Sigmoid colon (tissue), 3 donors: ENCODE measurements at regions not wholly inside any gene's neighbourhood (a gene's known extent, or its start where the extent isn't known, plus 50 kb on each side); places are given as distances from the start of the nearest gene placed in this dataset.

Experiments
- POLR2A ChIP-seq, 2 donors: fragments of 450-650 bp; IDR thresholded peaks; one replicate each; pipeline ENCODE4 v1.6.1; 2016; ENCODE audit warnings: antibody characterized with exemption in 2 of 2, mild to moderate bottlenecking in 2 of 2, moderate library complexity in 2 of 2
- TF ChIP-seq, protein P1 (sequence below), 4 experiments: fragments of 450-650 bp in 3 of 4; fragments of 200-600 bp in 1 of 4; IDR thresholded peaks; one replicate each; pipeline ENCODE4 v1.5.1; 2016 to 2019; ENCODE audit warnings: antibody characterized with exemption in 4 of 4, mild to moderate bottlenecking in 3 of 4, moderate library complexity in 2 of 4

DNA sequence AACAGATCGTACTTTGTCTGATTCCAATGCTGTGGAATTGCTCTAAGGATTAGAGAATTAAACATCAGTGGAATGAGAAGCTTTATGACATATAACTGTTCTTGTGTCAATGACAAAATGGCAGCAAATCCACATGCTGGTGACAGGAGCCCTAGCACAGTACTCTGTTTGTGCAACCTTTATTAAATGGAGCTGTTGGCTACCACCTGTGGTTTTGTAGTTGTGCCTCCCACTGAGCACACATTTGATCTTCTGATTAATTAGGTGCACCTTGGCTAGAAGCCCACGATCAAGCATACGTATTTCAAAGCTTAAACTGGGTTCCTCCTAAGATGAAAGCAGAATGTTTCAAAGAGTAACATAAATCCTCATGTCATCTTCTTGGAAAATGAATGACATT, 394.0 kb upstream of the IGFBP7 start:
- TF ChIP-seq, protein P1, sequence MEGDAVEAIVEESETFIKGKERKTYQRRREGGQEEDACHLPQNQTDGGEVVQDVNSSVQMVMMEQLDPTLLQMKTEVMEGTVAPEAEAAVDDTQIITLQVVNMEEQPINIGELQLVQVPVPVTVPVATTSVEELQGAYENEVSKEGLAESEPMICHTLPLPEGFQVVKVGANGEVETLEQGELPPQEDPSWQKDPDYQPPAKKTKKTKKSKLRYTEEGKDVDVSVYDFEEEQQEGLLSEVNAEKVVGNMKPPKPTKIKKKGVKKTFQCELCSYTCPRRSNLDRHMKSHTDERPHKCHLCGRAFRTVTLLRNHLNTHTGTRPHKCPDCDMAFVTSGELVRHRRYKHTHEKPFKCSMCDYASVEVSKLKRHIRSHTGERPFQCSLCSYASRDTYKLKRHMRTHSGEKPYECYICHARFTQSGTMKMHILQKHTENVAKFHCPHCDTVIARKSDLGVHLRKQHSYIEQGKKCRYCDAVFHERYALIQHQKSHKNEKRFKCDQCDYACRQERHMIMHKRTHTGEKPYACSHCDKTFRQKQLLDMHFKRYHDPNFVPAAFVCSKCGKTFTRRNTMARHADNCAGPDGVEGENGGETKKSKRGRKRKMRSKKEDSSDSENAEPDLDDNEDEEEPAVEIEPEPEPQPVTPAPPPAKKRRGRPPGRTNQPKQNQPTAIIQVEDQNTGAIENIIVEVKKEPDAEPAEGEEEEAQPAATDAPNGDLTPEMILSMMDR (IDR thresholded peaks at IDR 0.05): no peak
- no peak for TF ChIP-seq POLR2A (IDR thresholded peaks at IDR 0.05)
